K562 (cell line): ENCODE measurements at regions not wholly inside any gene's neighbourhood (a gene's known extent, or its start where the extent isn't known, plus 50 kb on each side); places are given as distances from the start of the nearest gene placed in this dataset.

Source experiments
- ATAC-seq: fragments of 200-7000 bp; cut with Tn5 transposase; 3 replicates; pipeline ENCODE4 v1.9.1; 2020; ENCODE audit warnings: moderate library complexity
- BruUV-seq: library from RNA; stranded (reverse); fragments of 400-500 nt; replicated peaks from 2 replicates; lab custom pipeline; 2021; lab: Mats Ljungman, UMichigan
- CTCF ChIA-PET: fragments of 300-600 bp; formaldehyde crosslinking; extraction: SDS; loops from one replicate; lab custom pipeline; 2021; ENCODE audit warnings: low intra/inter-chr PET ratio; lab: Yijun Ruan, JAX
- POLR2A ChIA-PET: fragments of 300-600, 350-650 bp; sonication (Branson Sonifier 250); formaldehyde crosslinking; extraction: SDS; loops from one replicate; lab custom pipeline; 2021; ENCODE audit warnings: antibody characterized with exemption, inconsistent platforms; lab: Yijun Ruan, JAX
- DNase-seq, 4 experiments: peaks; one replicate each; pipeline versions ENCODE4 v3.0.0 to v3.0.0-alpha.2; 2011 to 2018; ENCODE audit warnings: low spot score in 3 of 4, mixed read lengths in 3 of 4; ENCODE audit errors: extremely low read depth in 1 of 4
- FAIRE-seq: peaks from 2 replicates; lab custom pipeline; 2011; peaks lifted over from hg19 to GRCh38; lab: Jason Lieb, UNC
- H2AFZ ChIP-seq: 2 replicates; pipeline ENCODE4 v1.6.0; 2011; ENCODE audit warnings: low read depth, low read length, control low read depth, inconsistent platforms
- H3K27ac ChIP-seq: fragments of 200-600 bp; 3 replicates; pipeline ENCODE4 v1.8.0; 2011; ENCODE audit warnings: low read depth, mild to moderate bottlenecking, control low read depth, inconsistent platforms, low read length, moderate library complexity, mixed read lengths; ENCODE audit errors: extremely low read depth
- H3K27me3 ChIP-seq, 2 experiments: fragments of 300-600 bp in 1 of 2; 2 replicates in 1 of 2; 3 replicates in 1 of 2; pipeline versions ENCODE4 v1.6.0 to v1.8.0; 2011; ENCODE audit warnings: inconsistent platforms in 2 of 2, low read length in 2 of 2, mild to moderate bottlenecking in 1 of 2, mixed read lengths in 1 of 2, moderate library complexity in 1 of 2; ENCODE audit not compliant: control insufficient read depth in 2 of 2, insufficient read depth in 2 of 2
- H3K36me3 ChIP-seq: fragments of 300-600 bp; 3 replicates; pipeline ENCODE4 v1.8.0; 2011; ENCODE audit warnings: mild to moderate bottlenecking, low read length, inconsistent platforms; ENCODE audit not compliant: control insufficient read depth, insufficient read depth
- H3K4me1 ChIP-seq, 2 experiments: fragments of 200-600 bp in 1 of 2; replicated peaks in 1 of 2; 2 replicates in 1 of 2; 3 replicates in 1 of 2; pipeline versions ENCODE4 v1.5.1 to v1.8.0; 2011; ENCODE audit warnings: inconsistent platforms in 2 of 2, low read length in 2 of 2, mild to moderate bottlenecking in 1 of 2, mixed read lengths in 1 of 2, moderate library complexity in 1 of 2; ENCODE audit not compliant: control insufficient read depth in 2 of 2, insufficient read depth in 2 of 2
- H3K4me2 ChIP-seq: 2 replicates; pipeline ENCODE4 v1.6.1; 2011; ENCODE audit warnings: low read length, control low read depth, inconsistent platforms, mixed read lengths; ENCODE audit not compliant: insufficient read depth
- H3K4me3 ChIP-seq: fragments of 200-600 bp; sonication (generic), shearing (Covaris generic); 2 replicates; pipeline ENCODE4 v1.5.1; 2016; ENCODE audit warnings: control low read depth, inconsistent platforms
- H3K79me2 ChIP-seq: fragments of 200-600 bp; 3 replicates; pipeline ENCODE4 v1.8.0; 2011; ENCODE audit warnings: low read length, inconsistent platforms; ENCODE audit not compliant: control insufficient read depth, insufficient read depth
- H3K9ac ChIP-seq, 2 experiments: 2 replicates each; pipeline versions ENCODE4 v1.6.0 to v1.6.1; 2011; ENCODE audit warnings: low read depth in 2 of 2, low read length in 2 of 2, control low read depth in 1 of 2, inconsistent platforms in 1 of 2, mild to moderate bottlenecking in 1 of 2, mixed read lengths in 1 of 2; ENCODE audit not compliant: insufficient read depth in 1 of 2
- H3K9me1 ChIP-seq: one replicate; pipeline ENCODE4 v1.6.0; 2011; ENCODE audit warnings: inconsistent platforms, mild to moderate bottlenecking, low read length, moderate library complexity; ENCODE audit not compliant: control insufficient read depth, insufficient read depth
- H3K9me3 ChIP-seq: replicated peaks from 2 replicates; pipeline ENCODE4 v1.5.1; 2011; ENCODE audit warnings: low read depth, low read length, inconsistent platforms; ENCODE audit not compliant: control insufficient read depth, insufficient read depth
- H4K20me1 ChIP-seq: replicated peaks from 2 replicates; pipeline ENCODE4 v1.6.1; 2011; ENCODE audit warnings: low read length, inconsistent platforms, mixed read lengths; ENCODE audit not compliant: control insufficient read depth, insufficient read depth
- E2F1 ChIP-seq: sonication (generic); formaldehyde crosslinking; IDR thresholded peaks from 2 replicates; pipeline ENCODE4 v1.8.1; 2023; ENCODE audit warnings: mild to moderate bottlenecking, missing genetic modification reagents, moderate library complexity
- ELF1 ChIP-seq: fragments of 200-800 bp; sonication (Bioruptor generic); IDR thresholded peaks from 2 replicates; pipeline ENCODE4 v1.6.1; 2016; ENCODE audit warnings: missing genetic modification characterization, missing compliant biosample characterization
- GABPB2 ChIP-seq: fragments of 250-450 bp; sonication (Bioruptor Pico); conservative IDR thresholded peaks from 2 replicates; pipeline ENCODE4 v1.5.1; 2021; ENCODE audit warnings: mild to moderate bottlenecking
- SMARCC2 ChIP-seq: fragments of 450-650 bp; IDR thresholded peaks from 2 replicates; pipeline ENCODE4 v1.6.1; 2017; ENCODE audit warnings: antibody characterized with exemption, moderate library complexity, mild to moderate bottlenecking, low read depth
- STAT6 ChIP-seq: sonication (generic); formaldehyde crosslinking; IDR thresholded peaks from 2 replicates; pipeline ENCODE4 v1.8.1; 2023; ENCODE audit warnings: mild to moderate bottlenecking, missing genetic modification reagents
- ZNF324 ChIP-seq: fragments of 250-450 bp; sonication (Bioruptor Pico); IDR thresholded peaks from 2 replicates; pipeline ENCODE4 v1.4.0; 2020; ENCODE audit warnings: mild to moderate bottlenecking
- WGBS: fragments of 100-300 bp; shearing (Covaris generic); methylation state at CpG from one replicate; pipeline ENCODE4 v1.1.6; 2016; ENCODE audit warnings: low coverage, mixed read lengths; ENCODE audit not compliant: insufficient coverage; ENCODE audit errors: missing lambda C conversion rate; 5-methylcytosine and 5-hydroxymethylcytosine counted together
- in situ Hi-C: fragments of 300-500 bp; cut with MboI; formaldehyde crosslinking; loops from 4 replicates; pipeline ENCODE4 v1.15.0; 2018; ENCODE audit warnings: inconsistent platforms, mixed read lengths
- intact Hi-C: fragments of 100-400 bp; cut with micrococcal nuclease; formaldehyde crosslinking; loops from 2 replicates; pipeline ENCODE4 v1.14.2; 2022
- TF ChIP-seq, protein P1 (sequence below): fragments of 450-650 bp; IDR thresholded peaks from 2 replicates; pipeline ENCODE4 v1.6.1; 2016; ENCODE audit warnings: low read depth

GRCh38 chr11:91686281-91686680, 538.3 kb upstream of the FAT3 start (continued):
- no peak for TF ChIP-seq STAT6 (CRISPR knock-in tag)

DNA sequence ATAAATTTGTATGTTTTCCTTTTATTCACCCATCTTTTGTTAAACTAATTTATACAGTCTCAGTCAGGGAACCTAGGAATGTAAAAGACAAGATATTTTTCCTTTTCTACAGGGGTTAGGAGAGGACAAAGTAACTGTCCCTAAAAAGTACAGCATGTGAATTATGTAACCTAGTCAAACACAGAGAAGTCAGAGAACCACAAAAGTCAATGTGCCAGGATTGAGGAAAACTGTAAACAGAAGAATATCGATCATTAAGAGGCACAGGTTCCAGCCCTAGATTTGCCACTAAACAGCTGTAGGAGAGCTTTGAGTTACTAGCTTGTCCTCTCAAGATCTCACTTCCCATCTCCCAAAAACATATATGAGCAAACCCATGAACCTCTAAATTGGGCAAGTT, 550.9 kb upstream of the FAT3 start:
- CTCF ChIA-PET, result no interaction called here
- no peak overlapping the region for H2AFZ ChIP-seq
- no TSS peak for BruUV-seq
- intact Hi-C loops, result no loop called here
- DNase-seq (no peak), ATAC-seq (no peak), FAIRE-seq (no peak)
- in situ Hi-C loops, result no loop called here
- H3K9ac ChIP-seq, result no peak overlapping the region
- no peaks in the 10 kb centered on the region for H3K9me3 ChIP-seq
- H3K4me2 ChIP-seq, result no peak overlapping the region
- H4K20me1 ChIP-seq, result no peaks in the 10 kb centered on the region
- WGBS, result 0% methylated on average over 1 of the region's 1 CpG
- no peak overlapping the region for H3K27ac ChIP-seq
- H3K9me1 ChIP-seq, result no peaks in the 10 kb centered on the region
- no peaks in the 10 kb centered on the region for H3K36me3 ChIP-seq
- POLR2A ChIA-PET, result interaction anchor here (1.0 kb wide), 2 partner anchors 9 to 34 kb away, joined by 3 read pairs; no protein-coding TSS in a partner anchor
- no peaks in the 10 kb centered on the region for H3K4me1 ChIP-seq
- H3K27me3 ChIP-seq, result no peaks in the 10 kb centered on the region
- TF ChIP-seq, protein P1, sequence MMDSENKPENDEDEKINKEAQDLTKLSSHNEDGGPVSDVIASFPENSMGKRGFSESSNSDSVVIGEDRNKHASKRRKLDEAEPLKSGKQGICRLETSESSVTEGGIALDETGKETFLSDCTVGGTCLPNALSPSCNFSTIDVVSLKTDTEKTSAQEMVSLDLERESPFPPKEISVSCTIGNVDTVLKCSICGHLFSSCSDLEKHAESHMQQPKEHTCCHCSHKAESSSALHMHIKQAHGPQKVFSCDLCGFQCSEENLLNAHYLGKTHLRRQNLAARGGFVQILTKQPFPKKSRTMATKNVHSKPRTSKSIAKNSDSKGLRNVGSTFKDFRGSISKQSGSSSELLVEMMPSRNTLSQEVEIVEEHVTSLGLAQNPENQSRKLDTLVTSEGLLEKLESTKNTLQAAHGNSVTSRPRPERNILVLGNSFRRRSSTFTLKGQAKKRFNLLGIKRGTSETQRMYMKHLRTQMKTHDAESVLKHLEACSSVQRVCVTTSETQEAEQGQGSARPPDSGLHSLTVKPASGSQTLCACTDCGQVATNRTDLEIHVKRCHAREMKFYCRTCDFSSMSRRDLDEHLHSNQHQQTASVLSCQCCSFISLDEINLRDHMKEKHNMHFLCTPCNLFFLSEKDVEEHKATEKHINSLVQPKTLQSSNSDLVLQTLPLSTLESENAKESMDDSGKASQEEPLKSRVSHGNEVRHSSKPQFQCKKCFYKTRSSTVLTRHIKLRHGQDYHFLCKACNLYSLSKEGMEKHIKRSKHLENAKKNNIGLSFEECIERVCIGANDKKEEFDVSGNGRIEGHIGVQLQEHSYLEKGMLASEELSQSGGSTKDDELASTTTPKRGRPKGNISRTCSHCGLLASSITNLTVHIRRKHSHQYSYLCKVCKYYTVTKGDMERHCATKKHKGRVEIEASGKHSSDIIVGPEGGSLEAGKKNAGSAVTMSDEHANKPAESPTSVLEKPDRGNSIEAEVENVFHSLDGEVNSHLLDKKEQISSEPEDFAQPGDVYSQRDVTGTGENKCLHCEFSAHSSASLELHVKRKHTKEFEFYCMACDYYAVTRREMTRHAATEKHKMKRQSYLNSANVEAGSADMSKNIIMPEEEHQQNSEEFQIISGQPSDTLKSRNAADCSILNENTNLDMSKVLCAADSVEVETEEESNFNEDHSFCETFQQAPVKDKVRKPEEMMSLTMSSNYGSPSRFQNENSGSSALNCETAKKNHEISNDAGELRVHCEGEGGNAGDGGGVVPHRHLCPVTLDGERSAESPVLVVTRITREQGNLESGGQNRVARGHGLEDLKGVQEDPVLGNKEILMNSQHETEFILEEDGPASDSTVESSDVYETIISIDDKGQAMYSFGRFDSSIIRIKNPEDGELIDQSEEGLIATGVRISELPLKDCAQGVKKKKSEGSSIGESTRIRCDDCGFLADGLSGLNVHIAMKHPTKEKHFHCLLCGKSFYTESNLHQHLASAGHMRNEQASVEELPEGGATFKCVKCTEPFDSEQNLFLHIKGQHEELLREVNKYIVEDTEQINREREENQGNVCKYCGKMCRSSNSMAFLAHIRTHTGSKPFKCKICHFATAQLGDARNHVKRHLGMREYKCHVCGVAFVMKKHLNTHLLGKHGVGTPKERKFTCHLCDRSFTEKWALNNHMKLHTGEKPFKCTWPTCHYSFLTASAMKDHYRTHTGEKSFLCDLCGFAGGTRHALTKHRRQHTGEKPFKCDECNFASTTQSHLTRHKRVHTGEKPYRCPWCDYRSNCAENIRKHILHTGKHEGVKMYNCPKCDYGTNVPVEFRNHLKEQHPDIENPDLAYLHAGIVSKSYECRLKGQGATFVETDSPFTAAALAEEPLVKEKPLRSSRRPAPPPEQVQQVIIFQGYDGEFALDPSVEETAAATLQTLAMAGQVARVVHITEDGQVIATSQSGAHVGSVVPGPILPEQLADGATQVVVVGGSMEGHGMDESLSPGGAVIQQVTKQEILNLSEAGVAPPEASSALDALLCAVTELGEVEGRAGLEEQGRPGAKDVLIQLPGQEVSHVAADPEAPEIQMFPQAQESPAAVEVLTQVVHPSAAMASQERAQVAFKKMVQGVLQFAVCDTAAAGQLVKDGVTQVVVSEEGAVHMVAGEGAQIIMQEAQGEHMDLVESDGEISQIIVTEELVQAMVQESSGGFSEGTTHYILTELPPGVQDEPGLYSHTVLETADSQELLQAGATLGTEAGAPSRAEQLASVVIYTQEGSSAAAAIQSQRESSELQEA, result no peak
- TF ChIP-seq GABPB2 (CRISPR knock-in tag) (no peak), SMARCC2 (no peak), ELF1 (tag) (no peak), E2F1 (CRISPR knock-in tag) (no peak), ZNF324 (no peak)
- H3K79me2 ChIP-seq, result no peaks in the 10 kb centered on the region
- no peak overlapping the region for H3K4me3 ChIP-seq
